Gastroesophageal sphincter (tissue), 4 donors: ENCODE measurements at regions not wholly inside any gene's neighbourhood (a gene's known extent, or its start where the extent isn't known, plus 50 kb on each side); places are given as distances from the start of the nearest gene placed in this dataset.
A peak's percentile ranks its signal among the peaks of the same experiment; 100 is the strongest.

Source experiments
- ATAC-seq: fragments of 150-250 bp; one replicate; pipeline ENCODE4 v1.9.1; 2016; ENCODE audit warnings: mild to moderate bottlenecking, moderate library complexity
- H3K27ac ChIP-seq, 4 donors: fragments of 200-600 bp; sonication (generic) in 3 of 4; 1 replicate in 3 of 4; 2 replicates in 1 of 4; pipeline ENCODE4 v1.5.1; 2016 to 2019
- H3K27me3 ChIP-seq: fragments of 200-600 bp; sonication (generic); one replicate; pipeline ENCODE4 v1.5.1; 2019
- H3K36me3 ChIP-seq, 2 donors: fragments of 200-600 bp; sonication (generic); one replicate each; pipeline ENCODE4 v1.5.1; 2019; ENCODE audit warnings: control low read depth in 1 of 2
- H3K4me1 ChIP-seq, 3 donors: fragments of 200-600 bp; sonication (generic); 1 replicate in 2 of 3; 2 replicates in 1 of 3; pipeline ENCODE4 v1.5.1; 2016 to 2019; ENCODE audit warnings: control low read depth in 2 of 3
- H3K4me3 ChIP-seq, 2 donors: fragments of 200-600 bp; sonication (generic); one replicate each; pipeline ENCODE4 v1.5.1; 2019; ENCODE audit warnings: mild to moderate bottlenecking in 1 of 2, moderate library complexity in 1 of 2
- H3K9me3 ChIP-seq, 3 donors: fragments of 200-600 bp; sonication (generic); one replicate each; pipeline ENCODE4 v1.5.1; 2017 to 2019; ENCODE audit warnings: control low read depth in 2 of 3
- CTCF ChIP-seq, 4 experiments: fragments of 200-600 bp in 2 of 4; fragments of 450-650 bp in 2 of 4; sonication (generic) in 1 of 4; IDR thresholded peaks; one replicate each; pipeline ENCODE4 v1.5.1; 2017 to 2019; ENCODE audit warnings: antibody characterized with exemption in 4 of 4, mild to moderate bottlenecking in 2 of 4, moderate library complexity in 2 of 4
- EP300 ChIP-seq: sonication (generic); formaldehyde crosslinking; IDR thresholded peaks from one replicate; pipeline ENCODE4 v1.6.1; 2017; ENCODE audit warnings: antibody characterized with exemption, mild to moderate bottlenecking
- POLR2A ChIP-seq, 2 donors: fragments of 450-650 bp; IDR thresholded peaks; one replicate each; pipeline ENCODE4 v1.6.1; 2017; ENCODE audit warnings: antibody characterized with exemption in 2 of 2, mild to moderate bottlenecking in 2 of 2, moderate library complexity in 1 of 2
- POLR2AphosphoS5 ChIP-seq: sonication (generic); formaldehyde crosslinking; IDR thresholded peaks from one replicate; pipeline ENCODE4 v1.6.1; 2017; ENCODE audit warnings: antibody characterized with exemption
- WGBS, 2 donors: methylation state at CpG; one replicate each; pipeline ENCODE4 v1.1.5; 2018; ENCODE audit warnings: low coverage in 1 of 2; 5-methylcytosine and 5-hydroxymethylcytosine counted together

GRCh38 chr6:104601131-104601651, 258.5 kb downstream of the HACE1 start:
- H3K27me3 ChIP-seq: no peaks in the 10 kb centered on the region
- no peak for ATAC-seq
- no peak overlapping the region for H3K4me3 ChIP-seq
- no peaks in the 10 kb centered on the region for H3K9me3 ChIP-seq
- WGBS, 2 donors: 20 to 28% methylated on average over 4 to 6 of the region's 6 CpGs
- H3K36me3 ChIP-seq: no peaks in the 10 kb centered on the region
- peak overlapping the region in 1 of 4 donors; percentile 20 for H3K27ac ChIP-seq
- H3K4me1 ChIP-seq: peaks cover 0 to 16% (median 0%) of the 10 kb centered on the region in 3 donors
- TF ChIP-seq POLR2A (IDR thresholded peaks at IDR 0.05) (no peak), POLR2AphosphoS5 (no peak), EP300 (no peak), CTCF (IDR thresholded peaks at IDR 0.05) (no peak)

GRCh38 chr6:104600639-104600931, 259.1 kb downstream of the HACE1 start:
- no peak for ATAC-seq

DNA sequence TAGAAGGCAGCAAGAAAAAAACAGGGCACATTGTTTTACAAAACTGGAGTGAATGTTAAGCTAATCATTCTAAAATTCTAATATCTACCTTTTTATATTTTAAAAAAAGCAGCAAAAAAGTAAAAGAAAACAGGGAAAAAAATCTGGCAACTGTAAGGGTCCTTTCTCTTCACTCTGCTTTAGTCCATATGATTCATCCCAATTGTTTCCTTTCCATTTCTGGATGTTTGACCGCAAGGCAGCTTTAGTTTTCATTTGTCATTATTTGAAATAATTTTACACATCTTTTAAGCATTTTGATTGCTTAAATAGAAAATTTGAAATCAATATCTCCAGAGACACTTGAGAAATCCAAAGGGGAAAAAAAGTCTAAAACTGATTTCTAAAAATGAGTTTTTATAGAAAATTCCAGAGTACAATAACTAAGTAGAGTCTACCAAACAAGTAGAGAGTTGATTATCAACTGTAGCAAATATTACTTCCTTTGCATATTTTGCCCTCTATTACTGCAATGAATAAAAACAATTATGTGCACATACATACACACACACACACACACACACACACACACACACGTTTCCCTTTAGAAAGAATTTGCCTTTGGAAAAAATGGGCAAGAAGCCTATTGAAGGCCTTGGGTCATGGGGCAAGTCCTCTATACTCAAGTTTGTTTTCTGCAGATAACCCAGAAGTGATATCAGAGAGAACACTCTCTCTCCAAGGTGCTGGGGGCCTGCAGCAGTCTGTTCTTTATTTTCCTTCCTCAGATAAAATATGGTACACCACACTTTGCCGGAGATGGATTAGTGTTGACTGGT, 259.7 kb downstream of the HACE1 start:
- H3K9me3 ChIP-seq: no peaks in the 10 kb centered on the region
- H3K27me3 ChIP-seq: no peaks in the 10 kb centered on the region
- H3K4me3 ChIP-seq: no peak overlapping the region
- H3K27ac ChIP-seq: no peak overlapping the region
- WGBS, 2 donors: 49 to 75% methylated on average over 2 to 3 of the region's 3 CpGs
- H3K36me3 ChIP-seq: no peaks in the 10 kb centered on the region
- peaks cover 0 to 16% (median 0%) of the 10 kb centered on the region in 3 donors for H3K4me1 ChIP-seq
- TF ChIP-seq CTCF (IDR thresholded peaks at IDR 0.05) (no peak), POLR2A (IDR thresholded peaks at IDR 0.05) (no peak), EP300 (no peak), POLR2AphosphoS5 (no peak)
- no peak for ATAC-seq

More at GRCh38 chr6:104600639-104600931, 259.1 kb downstream of the HACE1 start:
- Histone ChIP-seq H3K4me1 (peaks cover 0 to 16% (median 0%) of the 10 kb centered on the region in 3 donors), H3K27ac (no peak overlapping the region), H3K9me3 (no peaks in the 10 kb centered on the region), H3K36me3 (no peaks in the 10 kb centered on the region), H3K27me3 (no peaks in the 10 kb centered on the region), H3K4me3 (no peak overlapping the region)
- 19 to 25% methylated on average over 2 of the region's 2 CpGs for WGBS, 2 donors
- TF ChIP-seq EP300: no peak
- no peak for TF ChIP-seq CTCF (IDR thresholded peaks at IDR 0.05)
- TF ChIP-seq POLR2AphosphoS5: no peak
- TF ChIP-seq POLR2A (IDR thresholded peaks at IDR 0.05): no peak

- Histone ChIP-seq H3K27me3 (no peaks in the 10 kb centered on the region), H3K36me3 (no peaks in the 10 kb centered on the region), H3K9me3 (no peaks in the 10 kb centered on the region), H3K4me1 (peaks cover 0 to 16% (median 0%) of the 10 kb centered on the region in 3 donors), H3K27ac (no peak overlapping the region), H3K4me3 (no peak overlapping the region)
- no peak for TF ChIP-seq POLR2AphosphoS5
- no peak for TF ChIP-seq EP300
- TF ChIP-seq CTCF (IDR thresholded peaks at IDR 0.05): no peak
- no peak for TF ChIP-seq POLR2A (IDR thresholded peaks at IDR 0.05)
- ATAC-seq: no peak
- 40 to 73% methylated on average over 1 to 4 of the region's 4 CpGs for WGBS, 2 donors
These were observed 262.1 kb downstream of the HACE1 start for GRCh38 chr6:104597541-104598050.

DNA sequence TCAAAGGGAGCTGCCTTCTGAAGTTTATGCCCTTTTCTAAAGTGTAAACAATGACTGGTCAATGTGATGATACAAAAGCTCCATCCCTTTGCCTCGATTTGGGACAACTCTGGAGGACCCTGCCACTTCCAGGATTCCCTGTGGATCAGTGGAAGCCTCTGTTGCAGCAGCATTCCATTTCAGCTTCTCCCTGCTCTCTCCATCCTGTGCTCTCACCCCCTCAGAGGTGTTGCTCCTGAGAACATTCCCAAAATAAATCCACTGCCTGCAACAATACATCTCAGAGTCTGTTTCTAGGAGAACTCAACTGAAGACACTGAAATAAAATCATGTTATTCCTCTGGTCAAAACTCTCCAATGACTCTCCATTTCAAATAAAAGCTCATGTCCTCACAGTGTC, 263.6 kb downstream of the HACE1 start:
- ATAC-seq: no peak
- peaks cover 0 to 5% (median 0%) of the 10 kb centered on the region in 3 donors for H3K4me1 ChIP-seq
- H3K27me3 ChIP-seq: no peaks in the 10 kb centered on the region
- H3K27ac ChIP-seq: no peak overlapping the region
- 73 to 86% methylated on average over 1 of the region's 1 CpG for WGBS, 2 donors
- H3K36me3 ChIP-seq: no peaks in the 10 kb centered on the region
- TF ChIP-seq POLR2A (IDR thresholded peaks at IDR 0.05): no peak
- no peak for TF ChIP-seq POLR2AphosphoS5
- TF ChIP-seq CTCF (IDR thresholded peaks at IDR 0.05): no peak
- TF ChIP-seq EP300: no peak
- H3K9me3 ChIP-seq: no peaks in the 10 kb centered on the region
- H3K4me3 ChIP-seq: no peak overlapping the region
